Esophagus muscularis mucosa (tissue), 3 donors: ENCODE measurements at regions not wholly inside any gene's neighbourhood (a gene's known extent, or its start where the extent isn't known, plus 50 kb on each side); places are given as distances from the start of the nearest gene placed in this dataset.

ENCODE experiments used
- CTCF ChIP-seq, 3 experiments: fragments of 200-600 bp in 2 of 3; fragments of 450-650 bp in 1 of 3; sonication (generic) in 2 of 3; IDR thresholded peaks; one replicate each; pipeline ENCODE4 v1.5.1; 2017 to 2019; ENCODE audit warnings: antibody characterized with exemption in 3 of 3, mild to moderate bottlenecking in 2 of 3, moderate library complexity in 1 of 3
- POLR2A ChIP-seq: fragments of 450-650 bp; IDR thresholded peaks from one replicate; pipeline ENCODE4 v1.6.1; 2017; ENCODE audit warnings: antibody characterized with exemption, moderate library complexity, mild to moderate bottlenecking, low read depth

- TF ChIP-seq CTCF (IDR thresholded peaks at IDR 0.05), result no peak
- no peak for TF ChIP-seq POLR2A
These were observed 95.5 kb upstream of the KRR1 start for GRCh38 chr12:75606956-75607355.
